Transverse colon (tissue), 4 donors: ENCODE measurements at regions not wholly inside any gene's neighbourhood (a gene's known extent, or its start where the extent isn't known, plus 50 kb on each side); places are given as distances from the start of the nearest gene placed in this dataset.

Source experiments
- DNase-seq: peaks from one replicate; pipeline ENCODE4 v3.0.0-alpha.2; 2019
- H3K27ac ChIP-seq, 4 donors: fragments of 200-600 bp; sonication (generic); 2 replicates each; pipeline ENCODE4 v1.5.1; 2016 to 2018; ENCODE audit warnings: inconsistent platforms in 4 of 4
- H3K27me3 ChIP-seq: fragments of 200-600 bp; sonication (generic); 2 replicates; pipeline ENCODE4 v1.5.1; 2017; ENCODE audit warnings: inconsistent platforms
- H3K36me3 ChIP-seq, 4 donors: fragments of 200-600 bp; sonication (generic); 2 replicates each; pipeline ENCODE4 v1.5.1; 2017 to 2019; ENCODE audit warnings: inconsistent platforms in 4 of 4
- H3K4me1 ChIP-seq, 4 donors: fragments of 200-600 bp; sonication (generic); 2 replicates each; pipeline ENCODE4 v1.5.1; 2017 to 2020; ENCODE audit warnings: inconsistent platforms in 4 of 4
- H3K4me3 ChIP-seq, 4 donors: fragments of 200-600 bp; sonication (generic); 1 replicate in 1 of 4; 2 replicates in 3 of 4; pipeline versions ENCODE4 v1.5.1 to v1.6.1; 2017 to 2019; ENCODE audit warnings: inconsistent platforms in 4 of 4
- H3K9me3 ChIP-seq, 2 donors: fragments of 200-600 bp; sonication (generic); 2 replicates each; pipeline ENCODE4 v1.5.1; 2017 to 2019; ENCODE audit warnings: inconsistent platforms in 2 of 2
- CTCF ChIP-seq, 5 experiments: fragments of 200-600 bp in 3 of 5; fragments of 450-650 bp in 2 of 5; sonication (generic) in 3 of 5; IDR thresholded peaks; 1 replicate in 2 of 5; 2 replicates in 3 of 5; pipeline ENCODE4 v1.5.1; 2016 to 2017; ENCODE audit warnings: antibody characterized with exemption in 5 of 5, inconsistent platforms in 3 of 5, mild to moderate bottlenecking in 2 of 5, moderate library complexity in 1 of 5
- EP300 ChIP-seq: sonication (generic); formaldehyde crosslinking; IDR thresholded peaks from one replicate; pipeline ENCODE4 v1.6.1; 2017; ENCODE audit warnings: antibody characterized with exemption, low read depth
- POLR2A ChIP-seq: fragments of 450-650 bp; IDR thresholded peaks from one replicate; pipeline ENCODE4 v1.6.1; 2016; ENCODE audit warnings: antibody characterized with exemption, mild to moderate bottlenecking, moderate library complexity
- POLR2AphosphoS5 ChIP-seq, 3 donors: sonication (generic); formaldehyde crosslinking; IDR thresholded peaks; one replicate each; pipeline ENCODE4 v1.6.1; 2016; ENCODE audit warnings: antibody characterized with exemption in 3 of 3
- WGBS, 2 donors: methylation state at CpG; one replicate each; pipeline ENCODE4 v1.1.5; 2018; ENCODE audit warnings: low coverage in 1 of 2; 5-methylcytosine and 5-hydroxymethylcytosine counted together
- in situ Hi-C, 4 donors: fragments of 200-750 bp; cut with MboI; loops; one replicate each; pipeline versions ENCODE4 v1.15.0 to v1.15.1; 2017; ENCODE audit warnings: low sequenced_read_pairs in 3 of 4, low pct_ligation_motif_present in 1 of 4, low pct_unique_long_range_greater_than_20kb in 1 of 4
- intact Hi-C: fragments of 100-400 bp; cut with DNase I; formaldehyde crosslinking; loops from one replicate; pipeline ENCODE4 v1.15.1; 2023; ENCODE audit warnings: low total_unique reads

DNA sequence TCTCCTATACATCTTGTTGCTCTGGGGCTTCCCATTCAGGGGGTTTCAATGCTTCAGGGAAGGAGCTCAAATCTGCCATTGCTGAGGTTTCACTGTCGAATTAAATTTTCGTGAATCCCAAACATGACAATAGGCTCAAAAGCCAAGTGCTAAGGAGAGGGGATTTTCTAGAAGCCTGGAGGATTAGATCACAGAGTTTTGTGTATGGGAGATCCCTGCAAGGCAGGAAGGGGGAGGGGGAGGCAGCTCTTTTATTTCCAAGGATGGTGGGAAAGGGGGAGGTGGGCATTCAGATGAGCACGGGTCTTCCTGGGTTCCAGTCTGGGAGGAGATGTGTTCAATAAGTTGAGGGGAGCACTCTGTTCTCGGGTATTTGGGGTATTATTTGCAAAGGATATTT is 69.9 kb upstream of the DLG1 start:
- intact Hi-C loops = no loop called here

GRCh38 chr3:197367081-197367780 is 68.8 kb upstream of the DLG1 start:
- in situ Hi-C loops = no loop called here
- DNase-seq = no peak
- Histone ChIP-seq H3K27ac (no peak overlapping the region), H3K36me3 (no peaks in the 10 kb centered on the region), H3K4me3 (no peak overlapping the region), H3K4me1 (peaks cover 4 to 24% (median 13%) of the 10 kb centered on the region in 4 donors), H3K9me3 (no peaks in the 10 kb centered on the region), H3K27me3 (no peaks in the 10 kb centered on the region)
- TF ChIP-seq EP300 (no peak), POLR2AphosphoS5 (IDR thresholded peaks at IDR 0.05) (no peak), POLR2A (no peak), CTCF (IDR thresholded peaks at IDR 0.05) (no peak)
- 79% methylated on average over 13 of the region's 13 CpGs; no CpG with 5 or more reads in 1 of the 2 donors for WGBS, 2 donors
- intact Hi-C loops = no loop called here

More for the DNA sequence above, 69.9 kb upstream of the DLG1 start:
- in situ Hi-C loops = no loop called here
- Histone ChIP-seq H3K27me3 (no peaks in the 10 kb centered on the region), H3K27ac (no peak overlapping the region), H3K9me3 (no peaks in the 10 kb centered on the region), H3K4me1 (peaks cover 4 to 28% (median 14%) of the 10 kb centered on the region in 4 donors), H3K36me3 (no peaks in the 10 kb centered on the region), H3K4me3 (no peak overlapping the region)
- TF ChIP-seq POLR2A (no peak), CTCF (IDR thresholded peaks at IDR 0.05) (no peak), EP300 (no peak), POLR2AphosphoS5 (IDR thresholded peaks at IDR 0.05) (no peak)
- 59 to 74% methylated on average over 4 of the region's 4 CpGs for WGBS, 2 donors
- no peak for DNase-seq

DNA sequence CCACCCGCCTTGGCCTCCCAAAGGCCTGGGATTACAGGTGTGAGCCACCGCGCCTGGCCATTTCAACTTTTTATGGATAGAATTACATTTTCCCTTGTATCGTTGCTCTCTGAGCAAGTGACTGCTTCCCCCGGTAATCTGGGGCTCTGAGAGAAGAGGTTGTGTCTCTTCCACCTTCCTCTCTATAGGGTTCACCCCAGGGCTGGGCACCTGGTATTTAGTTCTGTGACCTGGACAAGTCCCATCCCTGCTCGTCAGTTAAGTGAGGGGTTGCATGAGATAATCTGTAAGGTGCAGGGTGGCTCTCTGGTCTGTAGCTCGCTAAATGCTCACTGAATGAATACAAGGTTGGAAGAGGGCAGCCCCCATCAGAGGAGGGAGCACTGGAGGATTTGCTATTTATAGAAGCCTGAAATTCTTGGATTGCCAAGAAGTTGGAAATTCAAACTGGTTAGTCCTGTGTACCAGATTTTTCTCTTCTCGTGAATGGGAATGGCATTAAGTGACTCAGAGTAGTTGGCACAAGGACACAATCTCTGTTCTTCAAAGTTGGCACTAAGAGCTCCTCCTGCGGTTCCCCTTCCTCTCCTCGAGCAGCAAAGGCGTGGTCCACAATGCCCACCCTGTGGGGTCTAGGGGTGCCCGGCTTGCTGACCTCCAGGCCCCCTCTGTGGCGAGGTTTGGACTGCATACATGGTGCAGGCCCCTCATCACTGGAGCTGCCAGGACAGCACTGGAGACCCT is 68.1 kb upstream of the DLG1 start:
- in situ Hi-C loops = no loop called here
- no peak for DNase-seq
- 85 to 89% methylated on average over 5 to 13 of the region's 13 CpGs for WGBS, 2 donors

More for the DNA sequence above, 68.1 kb upstream of the DLG1 start:
- H3K9me3 ChIP-seq = no peaks in the 10 kb centered on the region
- no peak overlapping the region for H3K27ac ChIP-seq
- intact Hi-C loops = no loop called here
- no peaks in the 10 kb centered on the region for H3K27me3 ChIP-seq
- peaks cover 0 to 16% (median 6%) of the 10 kb centered on the region in 4 donors for H3K4me1 ChIP-seq
- no peak overlapping the region for H3K4me3 ChIP-seq
- H3K36me3 ChIP-seq = no peaks in the 10 kb centered on the region
- TF ChIP-seq CTCF (IDR thresholded peaks at IDR 0.05) = no peak
- TF ChIP-seq POLR2AphosphoS5 (IDR thresholded peaks at IDR 0.05) = no peak
- no peak for TF ChIP-seq POLR2A
- TF ChIP-seq EP300 = no peak
